Mesenchymal stem cell (in vitro differentiated cells and primary cell): ENCODE measurements at regions not wholly inside any gene's neighbourhood (a gene's known extent, or its start where the extent isn't known, plus 50 kb on each side); places are given as distances from the start of the nearest gene placed in this dataset.

ENCODE experiments used
- DNase-seq: peaks from one replicate; pipeline ENCODE4 v3.0.0-alpha.2; 2013
- H2AFZ ChIP-seq: one replicate; pipeline ENCODE4 v1.6.1; 2013; ENCODE audit warnings: low read depth, mild to moderate bottlenecking, control low read depth, inconsistent platforms, low read length, moderate library complexity
- H2AK5ac ChIP-seq: 2 replicates; pipeline ENCODE4 v1.6.1; 2013; ENCODE audit warnings: low read length, moderate library complexity, mild to moderate bottlenecking, inconsistent platforms; ENCODE audit not compliant: severe bottlenecking
- H2BK120ac ChIP-seq: one replicate; pipeline ENCODE4 v1.6.1; 2013; ENCODE audit warnings: low read depth, mild to moderate bottlenecking, inconsistent platforms, low read length, moderate library complexity
- H2BK12ac ChIP-seq, 2 experiments: one replicate each; pipeline ENCODE4 v1.6.1; 2013; ENCODE audit warnings: inconsistent platforms in 2 of 2, low read length in 2 of 2, mild to moderate bottlenecking in 2 of 2, moderate library complexity in 2 of 2, control low read depth in 1 of 2
- H2BK15ac ChIP-seq: one replicate; pipeline ENCODE4 v1.6.1; 2013; ENCODE audit warnings: mild to moderate bottlenecking, low read depth, inconsistent platforms; ENCODE audit not compliant: poor library complexity, severe bottlenecking
- H2BK5ac ChIP-seq: 2 replicates; pipeline ENCODE4 v1.6.1; 2013; ENCODE audit warnings: low read depth, mild to moderate bottlenecking, low read length, control low read depth, inconsistent platforms; ENCODE audit not compliant: poor library complexity, severe bottlenecking
- H3K14ac ChIP-seq, 2 experiments: one replicate each; pipeline ENCODE4 v1.6.1; 2013; ENCODE audit warnings: inconsistent platforms in 2 of 2, low read length in 2 of 2, control low read depth in 1 of 2, mild to moderate bottlenecking in 1 of 2, moderate library complexity in 1 of 2
- H3K18ac ChIP-seq, 2 experiments: one replicate each; pipeline ENCODE4 v1.6.1; 2013; ENCODE audit warnings: inconsistent platforms in 2 of 2, low read length in 2 of 2, control low read depth in 1 of 2, low read depth in 1 of 2, mild to moderate bottlenecking in 1 of 2
- H3K23ac ChIP-seq, 2 experiments: one replicate each; pipeline ENCODE4 v1.6.1; 2013; ENCODE audit warnings: inconsistent platforms in 2 of 2, low read length in 2 of 2, mild to moderate bottlenecking in 2 of 2, moderate library complexity in 2 of 2, control low read depth in 1 of 2
- H3K27ac ChIP-seq: 2 replicates; pipeline ENCODE4 v1.5.1; 2013; ENCODE audit warnings: mild to moderate bottlenecking, moderate library complexity, low read length, control low read depth, inconsistent platforms; ENCODE audit not compliant: poor library complexity, severe bottlenecking
- H3K27me3 ChIP-seq, 2 experiments: 2 replicates each; pipeline versions ENCODE4 v1.6.1 to v1.7.0; 2013; ENCODE audit warnings: low read length in 2 of 2, mild to moderate bottlenecking in 2 of 2, moderate library complexity in 2 of 2, control low read depth in 1 of 2, inconsistent platforms in 1 of 2; ENCODE audit not compliant: control insufficient read depth in 1 of 2, insufficient read depth in 1 of 2
- H3K36me3 ChIP-seq, 2 experiments: 2 replicates each; pipeline versions ENCODE4 v1.6.1 to v1.7.0; 2013; ENCODE audit warnings: low read length in 2 of 2, control low read depth in 1 of 2, inconsistent platforms in 1 of 2, low read depth in 1 of 2, mild to moderate bottlenecking in 1 of 2; ENCODE audit not compliant: insufficient read depth in 2 of 2, control insufficient read depth in 1 of 2
- H3K4ac ChIP-seq, 2 experiments: one replicate each; pipeline ENCODE4 v1.6.1; 2013; ENCODE audit warnings: inconsistent platforms in 2 of 2, low read length in 2 of 2, mild to moderate bottlenecking in 2 of 2, moderate library complexity in 2 of 2, control low read depth in 1 of 2, low read depth in 1 of 2
- H3K4me1 ChIP-seq: 2 replicates; pipeline ENCODE4 v1.6.1; 2013; ENCODE audit warnings: low read depth, low read length, control low read depth; ENCODE audit not compliant: control insufficient read depth, insufficient read depth
- H3K4me2 ChIP-seq: 2 replicates; pipeline ENCODE4 v1.6.1; 2013; ENCODE audit warnings: low read length, mild to moderate bottlenecking, inconsistent platforms; ENCODE audit not compliant: poor library complexity, severe bottlenecking
- H3K4me3 ChIP-seq, 2 experiments: 2 replicates each; pipeline versions ENCODE4 v1.5.1 to v1.7.0; 2013; ENCODE audit warnings: low read length in 2 of 2, mild to moderate bottlenecking in 2 of 2, control low read depth in 1 of 2, low read depth in 1 of 2; ENCODE audit not compliant: insufficient read depth in 1 of 2
- H3K79me1 ChIP-seq: replicated peaks from 2 replicates; pipeline ENCODE4 v1.6.1; 2013; ENCODE audit warnings: mild to moderate bottlenecking, control low read depth, low read length, inconsistent platforms; ENCODE audit not compliant: poor library complexity, severe bottlenecking
- H3K9ac ChIP-seq: 2 replicates; pipeline ENCODE4 v1.7.0; 2013; ENCODE audit warnings: mild to moderate bottlenecking, low read length, moderate library complexity
- H3K9me3 ChIP-seq: 2 replicates; pipeline ENCODE4 v1.7.0; 2013; ENCODE audit warnings: mild to moderate bottlenecking, low read length; ENCODE audit not compliant: control insufficient read depth
- H4K8ac ChIP-seq: one replicate; pipeline ENCODE4 v1.6.1; 2013; ENCODE audit warnings: inconsistent platforms, mild to moderate bottlenecking, low read length, moderate library complexity
- H4K91ac ChIP-seq: one replicate; pipeline ENCODE4 v1.6.1; 2013; ENCODE audit warnings: mild to moderate bottlenecking, low read length, inconsistent platforms
- WGBS: methylation state at CpG from one replicate; pipeline ENCODE4 v1.1.7; 2013; ENCODE audit warnings: mixed read lengths; 5-methylcytosine and 5-hydroxymethylcytosine counted together

DNA sequence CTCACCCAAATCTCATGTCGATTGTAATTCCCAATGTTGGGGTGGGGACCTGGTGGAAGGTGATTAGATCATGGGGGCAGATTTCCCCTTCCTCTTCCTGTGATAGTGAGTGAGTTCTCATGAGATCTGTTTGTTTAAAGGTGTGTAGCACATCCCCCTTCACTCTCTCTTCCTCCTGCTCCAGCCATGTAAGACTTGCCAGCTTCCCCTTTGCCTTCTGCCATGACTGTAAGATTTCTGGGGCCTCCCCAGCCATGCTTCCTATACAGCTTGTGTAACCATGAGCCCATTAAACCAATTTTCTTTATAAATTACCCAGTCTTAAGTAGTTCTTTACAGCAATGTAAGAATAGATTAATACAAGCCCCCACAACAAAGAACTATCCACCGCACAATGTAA is 109.9 kb upstream of the JAZF1 start:
- H3K18ac ChIP-seq, result no peak overlapping the region
- H2AK5ac ChIP-seq, result no peak overlapping the region
- H3K23ac ChIP-seq, result no peak overlapping the region
- H3K4me1 ChIP-seq, result no peaks in the 10 kb centered on the region
- H2BK12ac ChIP-seq, result no peak overlapping the region
- H3K36me3 ChIP-seq, result no peaks in the 10 kb centered on the region
- H4K8ac ChIP-seq, result no peak overlapping the region
- H3K79me1 ChIP-seq, result no peaks in the 10 kb centered on the region
- no peak overlapping the region for H3K4me2 ChIP-seq
- H3K27ac ChIP-seq, result no peak overlapping the region
- no CpG with 5 or more reads among the region's 2 CpGs for WGBS
- DNase-seq, result no peak
- H2BK15ac ChIP-seq, result no peak overlapping the region
- H3K9ac ChIP-seq, result no peak overlapping the region
- H2AFZ ChIP-seq, result no peak overlapping the region
- no peak overlapping the region for H4K91ac ChIP-seq
- no peak overlapping the region for H2BK120ac ChIP-seq
- no peak overlapping the region for H3K14ac ChIP-seq
- no peaks in the 10 kb centered on the region for H3K27me3 ChIP-seq
- no peak overlapping the region for H3K4ac ChIP-seq
- H2BK5ac ChIP-seq, result no peak overlapping the region
- no peaks in the 10 kb centered on the region for H3K9me3 ChIP-seq
- H3K4me3 ChIP-seq, result no peak overlapping the region

DNA sequence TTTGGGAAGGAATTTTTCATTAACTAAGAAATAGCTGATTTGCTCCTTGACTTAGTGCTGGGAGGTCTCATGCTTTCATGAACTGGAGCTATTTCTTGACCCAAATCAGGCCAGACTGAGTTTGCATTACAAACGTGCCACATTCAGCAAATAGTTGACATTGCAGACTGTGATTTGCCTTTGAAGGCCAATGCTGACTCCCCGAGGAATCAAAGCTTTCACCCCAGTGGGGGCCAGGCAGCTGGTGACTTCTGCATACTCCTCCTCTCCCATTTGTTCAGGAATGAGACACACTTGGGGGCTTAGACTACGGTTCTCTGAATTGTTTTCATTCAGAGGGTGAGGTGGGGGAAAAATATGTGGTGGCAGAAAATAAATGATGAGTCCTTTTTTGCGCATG is 111.0 kb upstream of the JAZF1 start:
- H3K4me2 ChIP-seq, result no peak overlapping the region
- H2BK15ac ChIP-seq, result no peak overlapping the region
- no peak overlapping the region for H2BK5ac ChIP-seq
- no peaks in the 10 kb centered on the region for H3K27me3 ChIP-seq
- no peak overlapping the region for H2AK5ac ChIP-seq
- no peak overlapping the region for H3K23ac ChIP-seq
- H4K91ac ChIP-seq, result no peak overlapping the region
- no peak overlapping the region for H2BK120ac ChIP-seq
- H3K36me3 ChIP-seq, result no peaks in the 10 kb centered on the region
- DNase-seq, result no peak
- H3K4me1 ChIP-seq, result no peaks in the 10 kb centered on the region
- no peak overlapping the region for H4K8ac ChIP-seq
- H3K9ac ChIP-seq, result no peak overlapping the region
- H2BK12ac ChIP-seq, result no peak overlapping the region
- no peak overlapping the region for H3K4me3 ChIP-seq
- H3K9me3 ChIP-seq, result no peaks in the 10 kb centered on the region
- H3K79me1 ChIP-seq, result no peaks in the 10 kb centered on the region
- H3K18ac ChIP-seq, result no peak overlapping the region
- H2AFZ ChIP-seq, result no peak overlapping the region
- peak overlapping the region; percentile 61 for H3K27ac ChIP-seq
- H3K4ac ChIP-seq, result no peak overlapping the region
- no peak overlapping the region for H3K14ac ChIP-seq
- WGBS, result 44% methylated on average over 4 of the region's 4 CpGs

DNA sequence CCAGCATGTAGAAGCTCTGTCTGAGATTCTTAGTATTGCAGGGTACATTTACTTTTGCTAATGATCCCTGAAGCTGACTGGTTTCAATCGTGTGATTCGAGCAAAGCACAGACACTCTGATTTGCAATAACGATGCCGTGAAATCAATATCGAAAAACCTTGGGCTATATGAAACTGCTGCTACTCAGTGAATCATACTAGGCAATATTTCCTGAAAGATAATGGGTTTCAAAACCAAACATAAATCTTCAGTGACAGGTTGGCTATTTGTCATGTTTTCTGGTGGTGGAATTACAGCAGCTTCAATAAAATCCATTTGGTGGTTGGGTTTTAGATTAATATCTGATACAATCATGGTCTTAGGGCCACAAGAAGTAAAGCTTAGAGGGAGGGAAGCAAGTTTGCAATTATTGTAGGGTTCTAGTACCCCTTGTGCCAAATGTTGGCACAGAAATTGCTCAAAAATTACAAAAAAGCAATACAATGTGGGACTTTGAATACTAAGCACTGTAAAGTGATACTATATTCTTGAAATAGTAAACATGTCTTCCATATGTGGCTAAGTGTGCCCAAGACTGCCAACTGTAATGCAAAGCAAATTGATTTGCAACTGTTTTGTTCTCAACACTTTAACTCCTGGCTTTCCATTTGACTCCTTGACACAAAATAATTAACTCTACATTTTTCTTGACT is 112.4 kb upstream of the JAZF1 start:
- Histone ChIP-seq H3K23ac (no peak overlapping the region), H4K91ac (no peak overlapping the region), H3K4me3 (no peak overlapping the region), H3K27me3 (no peaks in the 10 kb centered on the region), H3K18ac (no peak overlapping the region), H3K4me2 (no peak overlapping the region), H2BK15ac (no peak overlapping the region), H3K36me3 (no peaks in the 10 kb centered on the region), H2AFZ (no peak overlapping the region), H3K9ac (no peak overlapping the region), H3K4ac (no peak overlapping the region), H2BK12ac (no peak overlapping the region), H4K8ac (no peak overlapping the region), H3K14ac (no peak overlapping the region), H3K9me3 (no peaks in the 10 kb centered on the region), H2BK5ac (no peak overlapping the region), H2AK5ac (no peak overlapping the region), H3K79me1 (no peaks in the 10 kb centered on the region), H3K4me1 (no peaks in the 10 kb centered on the region), H3K27ac (no peak overlapping the region), H2BK120ac (no peak overlapping the region)
- no peak for DNase-seq
- 90% methylated on average over 3 of the region's 5 CpGs for WGBS

DNA sequence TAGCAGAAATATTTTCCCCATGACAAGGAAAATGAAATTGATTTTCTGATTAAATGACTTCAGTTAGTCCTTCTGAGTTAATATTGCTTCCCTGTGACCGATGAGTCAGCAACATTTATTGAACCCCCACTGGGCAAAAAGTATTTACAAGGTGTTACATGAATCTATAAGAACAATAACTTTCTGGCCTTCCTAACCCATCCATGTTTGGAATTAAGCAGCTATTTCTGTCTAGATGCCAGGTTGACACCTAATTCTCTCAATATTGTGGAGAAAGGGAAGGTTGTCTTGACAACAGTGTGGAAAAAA is 112.9 kb upstream of the JAZF1 start:
- H3K9ac ChIP-seq, result no peak overlapping the region
- WGBS, result 50% methylated on average over 1 of the region's 1 CpG
- no peaks in the 10 kb centered on the region for H3K79me1 ChIP-seq
- H3K14ac ChIP-seq, result no peak overlapping the region
- no peak overlapping the region for H2BK15ac ChIP-seq
- H3K4ac ChIP-seq, result no peak overlapping the region
- H3K9me3 ChIP-seq, result no peaks in the 10 kb centered on the region
- no peak overlapping the region for H3K23ac ChIP-seq
- no peak overlapping the region for H2AK5ac ChIP-seq
- H2BK5ac ChIP-seq, result no peak overlapping the region
- no peak overlapping the region for H2BK12ac ChIP-seq
- H4K91ac ChIP-seq, result no peak overlapping the region
- no peak overlapping the region for H4K8ac ChIP-seq
- no peak overlapping the region for H3K4me3 ChIP-seq
- no peak overlapping the region for H3K4me2 ChIP-seq
- H3K27me3 ChIP-seq, result no peaks in the 10 kb centered on the region
- no peak for DNase-seq
- no peak overlapping the region for H2BK120ac ChIP-seq
- no peaks in the 10 kb centered on the region for H3K4me1 ChIP-seq
- no peak overlapping the region for H2AFZ ChIP-seq
- no peaks in the 10 kb centered on the region for H3K36me3 ChIP-seq
- no peak overlapping the region for H3K18ac ChIP-seq
- H3K27ac ChIP-seq, result no peak overlapping the region
